ENCODE measurements at regions not wholly inside any gene's neighbourhood (a gene's known extent, or its start where the extent isn't known, plus 50 kb on each side); places are given as distances from the start of the nearest gene placed in this dataset.
"Not testable (repeated sequence)": the region's sequence is repeated elsewhere in the genome, so short reads cannot be mapped to it uniquely, and the experiment has no call there.

- TF ChIP-seq EZH2 (IDR thresholded peaks at IDR 0.05; ENCODE audit: insufficient read depth, poor library complexity, severe bottlenecking); EZH2phosphoT487 (IDR thresholded peaks at IDR 0.05; ENCODE audit: insufficient read depth, low read depth): not testable (repeated sequence)
Observed at GRCh38 chr10:4236905-4237304, 451.9 kb upstream of the KLF6 start.
